ENCODE measurements at regions not wholly inside any gene's neighbourhood (a gene's known extent, or its start where the extent isn't known, plus 50 kb on each side); places are given as distances from the start of the nearest gene placed in this dataset.

GRCh38 chr7:156534925-156535324 is 105.6 kb upstream of the RNF32 start:
- no peak for TF ChIP-seq RARB (CRISPR knock-in tag; IDR thresholded peaks at IDR 0.05)
- TF ChIP-seq CTCF (IDR thresholded peaks at IDR 0.05), result no peak
- TF ChIP-seq HDAC2 (IDR thresholded peaks at IDR 0.05), result no peak
- TF ChIP-seq MAX (IDR thresholded peaks at IDR 0.05), result no peak
- TF ChIP-seq JUN (IDR thresholded peaks at IDR 0.05), result no peak
- TF ChIP-seq RAD21 (conservative IDR thresholded peaks at IDR 0.05 in 1 of 2, IDR thresholded peaks at IDR 0.05 in 1 of 2), result no peak
- no peak for TF ChIP-seq HMGXB4 (CRISPR knock-in tag; IDR thresholded peaks at IDR 0.05; ENCODE audit: borderline replicate concordance)
- TF ChIP-seq ZFP36 (IDR thresholded peaks at IDR 0.05; ENCODE audit: borderline replicate concordance, partially characterized antibody), result no peak
- no peak for TF ChIP-seq REST (IDR thresholded peaks at IDR 0.05)
